ENCODE measurements at regions not wholly inside any gene's neighbourhood (a gene's known extent, or its start where the extent isn't known, plus 50 kb on each side); places are given as distances from the start of the nearest gene placed in this dataset.
"Not testable (repeated sequence)": the region's sequence is repeated elsewhere in the genome, so short reads cannot be mapped to it uniquely, and the experiment has no call there.

DNA sequence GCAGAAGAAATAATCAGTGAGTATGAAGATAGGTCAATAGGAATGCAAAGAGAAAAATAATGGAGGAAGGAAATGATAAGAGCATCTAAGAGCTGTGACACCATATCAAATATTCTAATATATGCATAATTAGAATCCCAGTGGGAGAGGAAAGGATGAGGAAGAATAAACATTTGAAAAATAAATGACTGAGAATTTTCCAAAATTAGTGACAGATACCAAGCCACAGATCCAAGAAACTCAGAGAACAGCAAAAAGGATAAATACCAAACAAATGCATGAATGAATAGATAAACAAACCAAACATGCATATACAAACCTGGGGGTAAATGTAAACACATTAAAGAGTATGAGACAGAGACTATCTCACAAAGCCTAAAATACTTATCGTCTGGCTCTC is 101.4 kb downstream of the PRR15 start:
- not testable (repeated sequence) for TF ChIP-seq POLR2A (IDR thresholded peaks at IDR 0.05; ENCODE audit: low read length); GATA1 (IDR thresholded peaks at IDR 0.05; ENCODE audit: low read depth, low read length)

Measured in erythroblast (primary cell).